ENCODE measurements at regions not wholly inside any gene's neighbourhood (a gene's known extent, or its start where the extent isn't known, plus 50 kb on each side); places are given as distances from the start of the nearest gene placed in this dataset.
"Not testable (repeated sequence)": the region's sequence is repeated elsewhere in the genome, so short reads cannot be mapped to it uniquely, and the experiment has no call there.

DNA sequence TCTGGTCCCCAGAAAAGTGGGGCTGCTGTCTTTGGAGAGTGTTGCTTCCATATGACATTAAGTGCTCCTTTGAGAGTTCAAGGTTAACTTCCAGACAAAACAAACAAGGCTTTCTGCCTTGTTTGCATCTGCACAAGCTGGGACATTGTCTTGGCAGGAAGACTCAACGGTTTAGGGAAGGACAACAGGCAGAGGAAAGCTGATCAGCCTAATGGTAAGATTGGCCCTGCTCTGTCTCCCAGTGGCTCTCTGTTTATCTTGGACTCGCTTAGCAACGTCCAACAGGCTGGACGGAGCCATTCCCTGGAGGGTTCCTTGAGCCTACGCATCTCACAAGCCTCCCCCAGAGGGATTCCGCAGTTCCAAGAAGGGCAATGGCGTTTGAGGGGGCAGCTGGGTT, 62.2 kb upstream of the SLC44A3 start:
- TF ChIP-seq POLR2AphosphoS5 (IDR thresholded peaks at IDR 0.05; ENCODE audit: low read depth, low read length) (no peak), TCF7L2 (IDR thresholded peaks at IDR 0.05; ENCODE audit: low read depth, low read length) (no peak), SIN3A (IDR thresholded peaks at IDR 0.05; ENCODE audit: borderline replicate concordance, insufficient read depth, low read depth, low read length) (no peak)
- TF ChIP-seq, protein P1, sequence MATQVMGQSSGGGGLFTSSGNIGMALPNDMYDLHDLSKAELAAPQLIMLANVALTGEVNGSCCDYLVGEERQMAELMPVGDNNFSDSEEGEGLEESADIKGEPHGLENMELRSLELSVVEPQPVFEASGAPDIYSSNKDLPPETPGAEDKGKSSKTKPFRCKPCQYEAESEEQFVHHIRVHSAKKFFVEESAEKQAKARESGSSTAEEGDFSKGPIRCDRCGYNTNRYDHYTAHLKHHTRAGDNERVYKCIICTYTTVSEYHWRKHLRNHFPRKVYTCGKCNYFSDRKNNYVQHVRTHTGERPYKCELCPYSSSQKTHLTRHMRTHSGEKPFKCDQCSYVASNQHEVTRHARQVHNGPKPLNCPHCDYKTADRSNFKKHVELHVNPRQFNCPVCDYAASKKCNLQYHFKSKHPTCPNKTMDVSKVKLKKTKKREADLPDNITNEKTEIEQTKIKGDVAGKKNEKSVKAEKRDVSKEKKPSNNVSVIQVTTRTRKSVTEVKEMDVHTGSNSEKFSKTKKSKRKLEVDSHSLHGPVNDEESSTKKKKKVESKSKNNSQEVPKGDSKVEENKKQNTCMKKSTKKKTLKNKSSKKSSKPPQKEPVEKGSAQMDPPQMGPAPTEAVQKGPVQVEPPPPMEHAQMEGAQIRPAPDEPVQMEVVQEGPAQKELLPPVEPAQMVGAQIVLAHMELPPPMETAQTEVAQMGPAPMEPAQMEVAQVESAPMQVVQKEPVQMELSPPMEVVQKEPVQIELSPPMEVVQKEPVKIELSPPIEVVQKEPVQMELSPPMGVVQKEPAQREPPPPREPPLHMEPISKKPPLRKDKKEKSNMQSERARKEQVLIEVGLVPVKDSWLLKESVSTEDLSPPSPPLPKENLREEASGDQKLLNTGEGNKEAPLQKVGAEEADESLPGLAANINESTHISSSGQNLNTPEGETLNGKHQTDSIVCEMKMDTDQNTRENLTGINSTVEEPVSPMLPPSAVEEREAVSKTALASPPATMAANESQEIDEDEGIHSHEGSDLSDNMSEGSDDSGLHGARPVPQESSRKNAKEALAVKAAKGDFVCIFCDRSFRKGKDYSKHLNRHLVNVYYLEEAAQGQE (IDR thresholded peaks at IDR 0.05; ENCODE audit: insufficient read depth in 1 of 2, low read depth in 2 of 2, low read length in 1 of 2) = no peak
- TF ChIP-seq, protein P2, sequence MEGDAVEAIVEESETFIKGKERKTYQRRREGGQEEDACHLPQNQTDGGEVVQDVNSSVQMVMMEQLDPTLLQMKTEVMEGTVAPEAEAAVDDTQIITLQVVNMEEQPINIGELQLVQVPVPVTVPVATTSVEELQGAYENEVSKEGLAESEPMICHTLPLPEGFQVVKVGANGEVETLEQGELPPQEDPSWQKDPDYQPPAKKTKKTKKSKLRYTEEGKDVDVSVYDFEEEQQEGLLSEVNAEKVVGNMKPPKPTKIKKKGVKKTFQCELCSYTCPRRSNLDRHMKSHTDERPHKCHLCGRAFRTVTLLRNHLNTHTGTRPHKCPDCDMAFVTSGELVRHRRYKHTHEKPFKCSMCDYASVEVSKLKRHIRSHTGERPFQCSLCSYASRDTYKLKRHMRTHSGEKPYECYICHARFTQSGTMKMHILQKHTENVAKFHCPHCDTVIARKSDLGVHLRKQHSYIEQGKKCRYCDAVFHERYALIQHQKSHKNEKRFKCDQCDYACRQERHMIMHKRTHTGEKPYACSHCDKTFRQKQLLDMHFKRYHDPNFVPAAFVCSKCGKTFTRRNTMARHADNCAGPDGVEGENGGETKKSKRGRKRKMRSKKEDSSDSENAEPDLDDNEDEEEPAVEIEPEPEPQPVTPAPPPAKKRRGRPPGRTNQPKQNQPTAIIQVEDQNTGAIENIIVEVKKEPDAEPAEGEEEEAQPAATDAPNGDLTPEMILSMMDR (IDR thresholded peaks at IDR 0.05) = no peak
- CTCF ChIA-PET = no interaction called here

DNA sequence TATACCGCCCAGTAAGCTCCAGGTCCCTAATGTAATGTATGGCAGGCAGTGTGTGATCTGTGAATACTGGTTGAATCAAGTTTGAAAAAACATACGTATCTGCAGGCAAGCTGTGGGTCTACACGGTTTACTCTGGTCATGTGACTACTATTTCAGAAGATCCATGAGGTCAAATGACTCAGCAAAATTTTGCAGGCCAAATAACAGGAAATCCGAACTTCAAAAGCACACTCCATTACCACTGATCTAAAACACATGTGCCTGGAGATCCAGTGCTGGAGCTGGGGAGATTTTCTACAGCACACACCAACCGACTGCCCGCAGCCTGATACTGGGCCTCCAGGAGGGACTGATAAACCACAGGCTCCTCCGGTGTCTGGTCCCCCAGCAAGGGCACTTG, 64.5 kb upstream of the SLC44A3 start:
- Histone ChIP-seq H3K4me1 (ENCODE audit: control insufficient read depth, insufficient read depth, low read length) (no peaks in the 10 kb centered on the region), H3K9me3 (ENCODE audit: control insufficient read depth, insufficient read depth, low read depth, low read length) (no peaks in the 10 kb centered on the region), H3K4me3 (ENCODE audit: low read depth in 2 of 2, low read length in 2 of 2) (no peak overlapping the region), H3K27ac (ENCODE audit: low read length) (no peak overlapping the region), H3K36me3 (ENCODE audit: control insufficient read depth, insufficient read depth, low read length) (no peaks in the 10 kb centered on the region; the same call in 1 of the 2 replicates), H3K27me3 (ENCODE audit: control insufficient read depth, insufficient read depth, low read length) (no peaks in the 10 kb centered on the region)
- TF ChIP-seq SIN3A (IDR thresholded peaks at IDR 0.05; ENCODE audit: borderline replicate concordance, insufficient read depth, low read depth, low read length) (no peak), TCF7L2 (IDR thresholded peaks at IDR 0.05; ENCODE audit: low read depth, low read length) (no peak)
- TF ChIP-seq, protein P2 (IDR thresholded peaks at IDR 0.05) = no peak
- ChIA-PET CTCF (no interaction called here), POLR2A (no interaction called here)
- BruUV-seq (replicated peaks) = no TSS peak
- ATAC-seq (no peak), DNase-seq (ENCODE audit: low read depth, low spot score) (no peak)
- in situ Hi-C loops (cut with HindIII; ENCODE audit: low pct_unique_long_range_greater_than_20kb, low sequenced_read_pairs) (no loop called here), intact Hi-C loops (cut with micrococcal nuclease; ENCODE audit: unreplicated experiment) (no loop called here)

More for the DNA sequence above, 62.2 kb upstream of the SLC44A3 start:
- intact Hi-C loops (cut with micrococcal nuclease; ENCODE audit: unreplicated experiment) = no loop called here
- Histone ChIP-seq H3K27me3 (ENCODE audit: control insufficient read depth, insufficient read depth, low read length) (no peaks in the 10 kb centered on the region), H3K4me1 (ENCODE audit: control insufficient read depth, insufficient read depth, low read length) (no peaks in the 10 kb centered on the region), H3K9me3 (ENCODE audit: control insufficient read depth, insufficient read depth, low read depth, low read length) (no peaks in the 10 kb centered on the region), H3K36me3 (ENCODE audit: control insufficient read depth, insufficient read depth, low read length) (no peaks in the 10 kb centered on the region), H3K27ac (ENCODE audit: low read length) (no peak overlapping the region), H3K4me3 (ENCODE audit: low read depth in 2 of 2, low read length in 2 of 2) (no peak overlapping the region)
- no TSS peak for BruUV-seq (replicated peaks)
- POLR2A ChIA-PET = interaction anchor here (0.6 kb wide), 1 partner anchor 444 kb away, joined by 10 read pairs; no protein-coding TSS in a partner anchor
- ATAC-seq (no peak), DNase-seq (ENCODE audit: low read depth, low spot score) (no peak)
- in situ Hi-C loops (cut with HindIII; ENCODE audit: low pct_unique_long_range_greater_than_20kb, low sequenced_read_pairs) = no loop called here

DNA sequence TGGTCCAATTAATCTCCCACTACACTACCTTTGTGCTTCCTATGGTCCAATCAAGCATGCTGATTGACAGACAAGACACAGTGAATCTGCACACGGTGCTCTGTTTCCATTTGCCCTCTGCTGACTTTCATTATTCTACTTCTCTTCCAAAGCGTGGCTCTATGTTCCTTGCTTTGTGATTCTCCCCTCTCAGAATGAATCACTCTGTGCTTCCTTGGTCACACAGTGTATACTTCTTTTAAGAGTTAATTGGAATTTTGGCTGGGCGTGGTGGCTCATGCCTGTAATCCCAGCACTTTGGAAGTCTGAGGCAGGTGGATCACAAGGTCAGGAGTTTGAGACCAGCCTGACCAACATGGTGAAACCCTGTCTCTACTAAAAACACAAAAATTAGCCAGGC, 65.1 kb upstream of the SLC44A3 start:
- intact Hi-C loops (cut with micrococcal nuclease; ENCODE audit: unreplicated experiment); H3K9me3 ChIP-seq (ENCODE audit: control insufficient read depth, insufficient read depth, low read depth, low read length); ATAC-seq; in situ Hi-C loops (cut with HindIII; ENCODE audit: low pct_unique_long_range_greater_than_20kb, low sequenced_read_pairs); DNase-seq (ENCODE audit: low read depth, low spot score); CTCF ChIA-PET; H3K4me1 ChIP-seq (ENCODE audit: control insufficient read depth, insufficient read depth, low read length); H3K27me3 ChIP-seq (ENCODE audit: control insufficient read depth, insufficient read depth, low read length); H3K36me3 ChIP-seq (ENCODE audit: control insufficient read depth, insufficient read depth, low read length); BruUV-seq (replicated peaks); POLR2A ChIA-PET; H3K27ac ChIP-seq (ENCODE audit: low read length); H3K4me3 ChIP-seq (ENCODE audit: low read depth in 2 of 2, low read length in 2 of 2): not testable (repeated sequence)
